LHCN-M2 (cell line): ENCODE measurements at regions not wholly inside any gene's neighbourhood (a gene's known extent, or its start where the extent isn't known, plus 50 kb on each side); places are given as distances from the start of the nearest gene placed in this dataset.

ENCODE experiments used
- DNase-seq: peaks from one replicate; pipeline ENCODE4 v3.0.0-alpha.2; 2012; ENCODE audit warnings: low read depth

- DNase-seq, result no peak
Measured at GRCh38 chr10:129383651-129384050, 83.4 kb upstream of the MGMT start.

GRCh38 chr10:129385600-129385999, 81.4 kb upstream of the MGMT start:
- no peak for DNase-seq

- no peak for DNase-seq
Measured at GRCh38 chr10:129386415-129387257, 80.4 kb upstream of the MGMT start.

GRCh38 chr10:129387258-129387525, 79.8 kb upstream of the MGMT start:
- DNase-seq, result no peak

GRCh38 chr10:129388435-129388834, 78.6 kb upstream of the MGMT start:
- DNase-seq, result no peak

GRCh38 chr10:129389194-129389593, 77.8 kb upstream of the MGMT start:
- DNase-seq, result no peak

- DNase-seq, result no peak
Measured at GRCh38 chr10:129390147-129390546, 76.9 kb upstream of the MGMT start.

- no peak for DNase-seq
Measured at GRCh38 chr10:129390726-129391125, 76.3 kb upstream of the MGMT start.

GRCh38 chr10:129391464-129391863, 75.6 kb upstream of the MGMT start:
- DNase-seq, result no peak

- no peak for DNase-seq
Measured at GRCh38 chr10:129392855-129393254, 74.2 kb upstream of the MGMT start.

GRCh38 chr10:129393812-129394211, 73.2 kb upstream of the MGMT start:
- no peak for DNase-seq

- no peak for DNase-seq
Measured at GRCh38 chr10:129394518-129395328, 72.3 kb upstream of the MGMT start.

- DNase-seq, result no peak
Measured at GRCh38 chr10:129396021-129396722, 70.9 kb upstream of the MGMT start.

- DNase-seq, result no peak
Measured at GRCh38 chr10:129397198-129397974, 69.7 kb upstream of the MGMT start.

- no peak for DNase-seq
Measured at GRCh38 chr10:129398711-129399141, 68.3 kb upstream of the MGMT start.

- DNase-seq, result no peak
Measured at GRCh38 chr10:129400426-129400825, 66.6 kb upstream of the MGMT start.

- no peak for DNase-seq
Measured at GRCh38 chr10:129402459-129402858, 64.6 kb upstream of the MGMT start.

GRCh38 chr10:129404091-129404490, 63.0 kb upstream of the MGMT start:
- no peak for DNase-seq

- DNase-seq, result no peak
Measured at GRCh38 chr10:129405389-129405788, 61.7 kb upstream of the MGMT start.

- DNase-seq, result no peak
Measured at GRCh38 chr10:129410688-129411392, 56.2 kb upstream of the MGMT start.

- DNase-seq, result no peak
Measured at GRCh38 chr10:129411393-129411705, 55.7 kb upstream of the MGMT start.
